HEK293 (cell line): ENCODE measurements at regions not wholly inside any gene's neighbourhood (a gene's known extent, or its start where the extent isn't known, plus 50 kb on each side); places are given as distances from the start of the nearest gene placed in this dataset.

Source experiments
- CTCF ChIA-PET: fragments of 350-600 bp; formaldehyde crosslinking; extraction: SDS; loops from one replicate; lab custom pipeline; 2021; ENCODE audit warnings: antibody characterized with exemption; lab: Yijun Ruan, JAX
- POLR2A ChIA-PET: fragments of 300-600 bp; formaldehyde crosslinking; extraction: SDS; loops from one replicate; lab custom pipeline; 2020; ENCODE audit warnings: antibody characterized with exemption, inconsistent platforms; lab: Yijun Ruan, JAX
- H3K27ac ChIP-seq: fragments of 200-500 bp; sonication (Bioruptor generic); 2 replicates; pipeline ENCODE4 v1.5.1; 2014; ENCODE audit warnings: low read depth, low read length, control low read depth, inconsistent platforms; ENCODE audit errors: extremely low read depth
- H3K36me3 ChIP-seq, 2 experiments: fragments of 200-500 bp in 1 of 2; sonication (Bioruptor generic) in 1 of 2; 1 replicate in 1 of 2; 2 replicates in 1 of 2; pipeline ENCODE4 v1.5.1; 2014 to 2017; ENCODE audit warnings: inconsistent platforms in 2 of 2, low read length in 2 of 2; ENCODE audit not compliant: control insufficient read depth in 2 of 2, insufficient read depth in 1 of 2
- H3K4me1 ChIP-seq: fragments of 200-500 bp; sonication (Bioruptor generic); 2 replicates; pipeline ENCODE4 v1.5.1; 2014; ENCODE audit warnings: mild to moderate bottlenecking, low read length, inconsistent platforms; ENCODE audit not compliant: control insufficient read depth, insufficient read depth
- H3K4me3 ChIP-seq: 2 replicates; pipeline ENCODE4 v1.5.1; 2011; ENCODE audit warnings: low read depth, mild to moderate bottlenecking, control low read depth, low read length, moderate library complexity
- H3K9me3 ChIP-seq: fragments of 200-500 bp; sonication (Bioruptor generic); 2 replicates; pipeline ENCODE4 v1.5.1; 2014; ENCODE audit warnings: low read depth, low read length, inconsistent platforms; ENCODE audit not compliant: control insufficient read depth, insufficient read depth
- FEZF1 ChIP-seq: fragments of 450-650 bp; formaldehyde crosslinking; IDR thresholded peaks from 2 replicates; pipeline ENCODE4 v1.5.1; 2016; ENCODE audit warnings: missing biosample characterization, missing genetic modification characterization
- MYNN ChIP-seq: fragments of 450-650 bp; formaldehyde crosslinking; IDR thresholded peaks from 2 replicates; pipeline ENCODE4 v1.5.1; 2016; ENCODE audit warnings: missing biosample characterization, missing genetic modification characterization, borderline replicate concordance
- SETDB1 ChIP-seq: IDR thresholded peaks from one replicate; pipeline ENCODE4 v1.6.1; 2017; ENCODE audit warnings: mild to moderate bottlenecking, low read length, moderate library complexity, mixed read lengths; ENCODE audit not compliant: insufficient read length
- TCF7L2 ChIP-seq: IDR thresholded peaks from 2 replicates; pipeline ENCODE4 v1.6.1; 2011; ENCODE audit warnings: low read depth, mild to moderate bottlenecking, inconsistent platforms, low read length, moderate library complexity, borderline replicate concordance
- ZFP69B ChIP-seq: fragments of 450-650 bp; formaldehyde crosslinking; IDR thresholded peaks from 2 replicates; pipeline ENCODE4 v1.5.1; 2016; ENCODE audit warnings: missing biosample characterization, missing genetic modification characterization
- ZNF121 ChIP-seq: fragments of 450-650 bp; formaldehyde crosslinking; IDR thresholded peaks from 2 replicates; pipeline ENCODE4 v1.5.1; 2016; ENCODE audit warnings: missing biosample characterization, missing genetic modification characterization
- ZNF211 ChIP-seq: fragments of 450-650 bp; formaldehyde crosslinking; IDR thresholded peaks from 2 replicates; pipeline ENCODE4 v1.5.1; 2016; ENCODE audit warnings: low read depth, missing biosample characterization, missing genetic modification characterization
- ZNF366 ChIP-seq: fragments of 450-650 bp; formaldehyde crosslinking; conservative IDR thresholded peaks from 2 replicates; pipeline ENCODE4 v1.5.1; 2016; ENCODE audit warnings: missing biosample characterization, missing genetic modification characterization
- ZNF404 ChIP-seq: fragments of 450-650 bp; formaldehyde crosslinking; IDR thresholded peaks from 2 replicates; pipeline ENCODE4 v1.5.1; 2017; ENCODE audit warnings: missing biosample characterization, missing genetic modification characterization
- ZNF558 ChIP-seq: fragments of 450-650 bp; formaldehyde crosslinking; IDR thresholded peaks from 2 replicates; pipeline ENCODE4 v1.5.1; 2016; ENCODE audit warnings: missing biosample characterization, missing genetic modification characterization
- ZNF660 ChIP-seq: fragments of 450-650 bp; IDR thresholded peaks from 2 replicates; pipeline ENCODE4 v1.5.1; 2018; ENCODE audit warnings: missing biosample characterization, mild to moderate bottlenecking, missing genetic modification characterization
- ZNF837 ChIP-seq: fragments of 450-650 bp; formaldehyde crosslinking; IDR thresholded peaks from 2 replicates; pipeline ENCODE4 v1.5.1; 2016; ENCODE audit warnings: missing biosample characterization, missing genetic modification characterization
- ZSCAN16 ChIP-seq: fragments of 450-650 bp; formaldehyde crosslinking; IDR thresholded peaks from 2 replicates; pipeline ENCODE4 v1.5.1; 2016; ENCODE audit warnings: missing biosample characterization, missing genetic modification characterization
- TF ChIP-seq, protein P1 (sequence below): fragments of 450-650 bp; formaldehyde crosslinking; optimal IDR thresholded peaks from 2 replicates; pipeline ENCODE3; 2016; ENCODE audit warnings: missing biosample characterization, mild to moderate bottlenecking, missing genetic modification characterization
- TF ChIP-seq, protein P2 (sequence below): fragments of 450-650 bp; formaldehyde crosslinking; IDR thresholded peaks from 2 replicates; pipeline ENCODE4 v1.5.1; 2017; ENCODE audit warnings: missing biosample characterization, missing genetic modification characterization
- TF ChIP-seq, protein P3 (sequence below): fragments of 450-650 bp; formaldehyde crosslinking; IDR thresholded peaks from 2 replicates; pipeline ENCODE4 v1.5.1; 2016; ENCODE audit warnings: missing biosample characterization, missing genetic modification characterization
- TF ChIP-seq, protein P4 (sequence below): sonication (generic); formaldehyde crosslinking; IDR thresholded peaks from 2 replicates; pipeline ENCODE4 v1.8.1; 2022; ENCODE audit warnings: mild to moderate bottlenecking, moderate library complexity, missing genetic modification reagents
- TF ChIP-seq, protein P5 (sequence below): fragments of 450-650 bp; formaldehyde crosslinking; IDR thresholded peaks from 2 replicates; pipeline ENCODE4 v1.5.1; 2016; ENCODE audit warnings: missing biosample characterization, missing genetic modification characterization
- TF ChIP-seq, protein P6 (sequence below): fragments of 450-650 bp; formaldehyde crosslinking; IDR thresholded peaks from 2 replicates; pipeline ENCODE4 v1.5.1; 2016; ENCODE audit warnings: missing biosample characterization, missing genetic modification characterization
- TF ChIP-seq, protein P7 (sequence below): fragments of 450-650 bp; formaldehyde crosslinking; IDR thresholded peaks from 2 replicates; pipeline ENCODE4 v1.5.1; 2017; ENCODE audit warnings: missing biosample characterization, missing genetic modification characterization

DNA sequence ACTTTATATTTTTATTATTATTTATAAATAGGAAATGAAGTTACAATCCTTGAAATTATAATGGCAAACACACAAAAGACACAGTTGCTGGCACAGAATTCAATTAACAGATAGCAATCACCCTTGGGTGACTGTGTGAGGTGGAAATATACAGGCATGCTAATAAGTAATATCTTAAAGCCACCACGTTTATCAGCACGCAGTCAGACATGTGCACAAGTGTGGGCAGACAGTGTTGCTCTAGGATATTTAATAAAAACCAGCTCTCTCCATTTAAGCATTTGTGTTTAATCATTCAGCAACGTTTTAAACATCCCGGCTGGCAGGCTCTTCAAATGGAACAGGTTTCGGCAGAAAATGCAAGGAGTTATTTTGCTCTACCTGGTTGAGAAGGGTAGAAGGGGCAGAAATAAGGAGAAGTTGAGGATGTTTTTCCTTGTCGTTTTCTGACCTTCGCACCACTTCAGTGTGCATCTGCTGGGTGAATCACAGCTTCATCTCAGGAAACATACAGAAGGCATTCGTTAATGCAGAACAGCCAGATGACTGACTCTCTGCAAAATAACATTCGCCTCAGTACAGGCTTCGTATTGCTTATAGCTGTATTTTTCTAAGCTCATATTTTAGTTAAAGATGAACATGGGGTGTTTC lies 585.1 kb downstream of the QKI start:
- ChIA-PET POLR2A (no interaction called here), CTCF (interaction anchor here (0.7 kb wide), 1 partner anchor 928 kb away, joined by 4 read pairs; no protein-coding TSS in a partner anchor)
- TF ChIP-seq ZNF121 (tag by site-specific recombination) = no peak
- Histone ChIP-seq H3K36me3 (no peaks in the 10 kb centered on the region), H3K9me3 (no peaks in the 10 kb centered on the region), H3K4me1 (no peaks in the 10 kb centered on the region), H3K27ac (no peak overlapping the region), H3K4me3 (no peak overlapping the region)

DNA sequence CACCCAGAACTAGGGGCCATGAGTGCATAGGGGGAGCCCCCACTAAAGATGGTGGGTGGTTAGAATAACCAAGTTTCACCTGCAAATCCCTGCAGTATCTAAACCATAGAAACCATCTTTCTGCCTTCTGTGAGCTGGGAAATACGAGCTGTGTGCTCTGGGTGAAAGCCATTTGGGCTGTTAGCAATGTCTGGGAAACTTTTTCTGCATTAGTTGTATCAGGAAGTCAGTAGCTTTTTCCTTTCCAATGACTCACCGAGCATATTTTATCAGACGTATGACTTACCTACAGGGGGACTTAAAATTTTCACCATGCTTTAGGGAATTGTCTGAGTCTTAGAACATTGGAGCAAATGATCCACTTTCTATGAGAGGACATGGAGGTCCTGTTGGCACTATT lies 584.0 kb downstream of the QKI start:
- no peak overlapping the region for H3K4me3 ChIP-seq
- CTCF ChIA-PET = no interaction called here
- no peaks in the 10 kb centered on the region for H3K9me3 ChIP-seq
- POLR2A ChIA-PET = no interaction called here
- no peaks in the 10 kb centered on the region for H3K4me1 ChIP-seq
- TF ChIP-seq, protein P1, sequence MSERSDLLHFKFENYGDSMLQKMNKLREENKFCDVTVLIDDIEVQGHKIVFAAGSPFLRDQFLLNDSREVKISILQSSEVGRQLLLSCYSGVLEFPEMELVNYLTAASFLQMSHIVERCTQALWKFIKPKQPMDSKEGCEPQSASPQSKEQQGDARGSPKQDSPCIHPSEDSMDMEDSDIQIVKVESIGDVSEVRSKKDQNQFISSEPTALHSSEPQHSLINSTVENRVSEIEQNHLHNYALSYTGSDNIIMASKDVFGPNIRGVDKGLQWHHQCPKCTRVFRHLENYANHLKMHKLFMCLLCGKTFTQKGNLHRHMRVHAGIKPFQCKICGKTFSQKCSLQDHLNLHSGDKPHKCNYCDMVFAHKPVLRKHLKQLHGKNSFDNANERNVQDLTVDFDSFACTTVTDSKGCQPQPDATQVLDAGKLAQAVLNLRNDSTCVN = no peak
- no peak for TF ChIP-seq ZSCAN16 (tag by site-specific recombination)
- TF ChIP-seq, protein P2, sequence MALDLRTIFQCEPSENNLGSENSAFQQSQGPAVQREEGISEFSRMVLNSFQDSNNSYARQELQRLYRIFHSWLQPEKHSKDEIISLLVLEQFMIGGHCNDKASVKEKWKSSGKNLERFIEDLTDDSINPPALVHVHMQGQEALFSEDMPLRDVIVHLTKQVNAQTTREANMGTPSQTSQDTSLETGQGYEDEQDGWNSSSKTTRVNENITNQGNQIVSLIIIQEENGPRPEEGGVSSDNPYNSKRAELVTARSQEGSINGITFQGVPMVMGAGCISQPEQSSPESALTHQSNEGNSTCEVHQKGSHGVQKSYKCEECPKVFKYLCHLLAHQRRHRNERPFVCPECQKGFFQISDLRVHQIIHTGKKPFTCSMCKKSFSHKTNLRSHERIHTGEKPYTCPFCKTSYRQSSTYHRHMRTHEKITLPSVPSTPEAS (tag by site-specific recombination) = no peak
- no peaks in the 10 kb centered on the region for H3K36me3 ChIP-seq
- H3K27ac ChIP-seq = no peak overlapping the region

DNA sequence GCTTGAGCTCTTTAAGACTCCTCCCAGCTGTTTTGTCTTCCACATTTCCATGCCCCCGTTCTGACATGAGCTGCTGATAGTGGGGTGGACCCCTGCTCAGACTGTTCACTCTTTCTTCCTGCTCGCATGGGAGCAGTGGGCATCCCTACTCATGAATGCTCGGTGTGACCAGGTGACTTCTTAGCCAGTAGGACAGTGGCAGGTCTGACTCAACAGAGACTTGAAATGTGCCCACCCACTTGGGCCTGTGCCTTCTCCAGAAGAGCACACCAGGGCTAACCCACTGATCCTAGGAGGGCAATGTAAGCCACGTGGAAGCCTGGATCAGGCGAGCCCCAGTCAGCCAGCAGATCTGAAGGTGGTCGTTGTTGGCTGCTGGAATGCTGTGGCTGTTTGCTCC lies 582.0 kb downstream of the QKI start:
- CTCF ChIA-PET = no interaction called here
- no peak overlapping the region for H3K27ac ChIP-seq
- TF ChIP-seq, protein P3, sequence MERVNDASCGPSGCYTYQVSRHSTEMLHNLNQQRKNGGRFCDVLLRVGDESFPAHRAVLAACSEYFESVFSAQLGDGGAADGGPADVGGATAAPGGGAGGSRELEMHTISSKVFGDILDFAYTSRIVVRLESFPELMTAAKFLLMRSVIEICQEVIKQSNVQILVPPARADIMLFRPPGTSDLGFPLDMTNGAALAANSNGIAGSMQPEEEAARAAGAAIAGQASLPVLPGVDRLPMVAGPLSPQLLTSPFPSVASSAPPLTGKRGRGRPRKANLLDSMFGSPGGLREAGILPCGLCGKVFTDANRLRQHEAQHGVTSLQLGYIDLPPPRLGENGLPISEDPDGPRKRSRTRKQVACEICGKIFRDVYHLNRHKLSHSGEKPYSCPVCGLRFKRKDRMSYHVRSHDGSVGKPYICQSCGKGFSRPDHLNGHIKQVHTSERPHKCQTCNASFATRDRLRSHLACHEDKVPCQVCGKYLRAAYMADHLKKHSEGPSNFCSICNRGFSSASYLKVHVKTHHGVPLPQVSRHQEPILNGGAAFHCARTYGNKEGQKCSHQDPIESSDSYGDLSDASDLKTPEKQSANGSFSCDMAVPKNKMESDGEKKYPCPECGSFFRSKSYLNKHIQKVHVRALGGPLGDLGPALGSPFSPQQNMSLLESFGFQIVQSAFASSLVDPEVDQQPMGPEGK (tag by site-specific recombination) = no peak
- TF ChIP-seq ZNF558 (tag by site-specific recombination) (no peak), FEZF1 (tag by site-specific recombination) (no peak), ZNF404 (tag by site-specific recombination) (no peak), ZNF211 (tag by site-specific recombination) (no peak), MYNN (tag by site-specific recombination) (no peak), ZNF660 (no peak), ZNF837 (no peak), ZNF366 (tag by site-specific recombination) (no peak), TCF7L2 (no peak), ZFP69B (tag by site-specific recombination) (no peak), SETDB1 (no peak)
- TF ChIP-seq, protein P4, sequence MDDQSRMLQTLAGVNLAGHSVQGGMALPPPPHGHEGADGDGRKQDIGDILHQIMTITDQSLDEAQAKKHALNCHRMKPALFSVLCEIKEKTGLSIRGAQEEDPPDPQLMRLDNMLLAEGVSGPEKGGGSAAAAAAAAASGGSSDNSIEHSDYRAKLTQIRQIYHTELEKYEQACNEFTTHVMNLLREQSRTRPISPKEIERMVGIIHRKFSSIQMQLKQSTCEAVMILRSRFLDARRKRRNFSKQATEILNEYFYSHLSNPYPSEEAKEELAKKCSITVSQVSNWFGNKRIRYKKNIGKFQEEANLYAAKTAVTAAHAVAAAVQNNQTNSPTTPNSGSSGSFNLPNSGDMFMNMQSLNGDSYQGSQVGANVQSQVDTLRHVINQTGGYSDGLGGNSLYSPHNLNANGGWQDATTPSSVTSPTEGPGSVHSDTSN (CRISPR knock-in tag) = no peak
- TF ChIP-seq, protein P5, sequence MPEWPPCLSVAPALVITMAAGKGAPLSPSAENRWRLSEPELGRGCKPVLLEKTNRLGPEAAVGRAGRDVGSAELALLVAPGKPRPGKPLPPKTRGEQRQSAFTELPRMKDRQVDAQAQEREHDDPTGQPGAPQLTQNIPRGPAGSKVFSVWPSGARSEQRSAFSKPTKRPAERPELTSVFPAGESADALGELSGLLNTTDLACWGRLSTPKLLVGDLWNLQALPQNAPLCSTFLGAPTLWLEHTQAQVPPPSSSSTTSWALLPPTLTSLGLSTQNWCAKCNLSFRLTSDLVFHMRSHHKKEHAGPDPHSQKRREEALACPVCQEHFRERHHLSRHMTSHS (tag by site-specific recombination) = no peak
- TF ChIP-seq, protein P6, sequence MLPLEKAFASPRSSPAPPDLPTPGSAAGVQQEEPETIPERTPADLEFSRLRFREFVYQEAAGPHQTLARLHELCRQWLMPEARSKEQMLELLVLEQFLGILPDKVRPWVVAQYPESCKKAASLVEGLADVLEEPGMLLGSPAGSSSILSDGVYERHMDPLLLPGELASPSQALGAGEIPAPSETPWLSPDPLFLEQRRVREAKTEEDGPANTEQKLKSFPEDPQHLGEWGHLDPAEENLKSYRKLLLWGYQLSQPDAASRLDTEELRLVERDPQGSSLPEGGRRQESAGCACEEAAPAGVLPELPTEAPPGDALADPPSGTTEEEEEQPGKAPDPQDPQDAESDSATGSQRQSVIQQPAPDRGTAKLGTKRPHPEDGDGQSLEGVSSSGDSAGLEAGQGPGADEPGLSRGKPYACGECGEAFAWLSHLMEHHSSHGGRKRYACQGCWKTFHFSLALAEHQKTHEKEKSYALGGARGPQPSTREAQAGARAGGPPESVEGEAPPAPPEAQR (tag by site-specific recombination) = no peak
- TF ChIP-seq, protein P7, sequence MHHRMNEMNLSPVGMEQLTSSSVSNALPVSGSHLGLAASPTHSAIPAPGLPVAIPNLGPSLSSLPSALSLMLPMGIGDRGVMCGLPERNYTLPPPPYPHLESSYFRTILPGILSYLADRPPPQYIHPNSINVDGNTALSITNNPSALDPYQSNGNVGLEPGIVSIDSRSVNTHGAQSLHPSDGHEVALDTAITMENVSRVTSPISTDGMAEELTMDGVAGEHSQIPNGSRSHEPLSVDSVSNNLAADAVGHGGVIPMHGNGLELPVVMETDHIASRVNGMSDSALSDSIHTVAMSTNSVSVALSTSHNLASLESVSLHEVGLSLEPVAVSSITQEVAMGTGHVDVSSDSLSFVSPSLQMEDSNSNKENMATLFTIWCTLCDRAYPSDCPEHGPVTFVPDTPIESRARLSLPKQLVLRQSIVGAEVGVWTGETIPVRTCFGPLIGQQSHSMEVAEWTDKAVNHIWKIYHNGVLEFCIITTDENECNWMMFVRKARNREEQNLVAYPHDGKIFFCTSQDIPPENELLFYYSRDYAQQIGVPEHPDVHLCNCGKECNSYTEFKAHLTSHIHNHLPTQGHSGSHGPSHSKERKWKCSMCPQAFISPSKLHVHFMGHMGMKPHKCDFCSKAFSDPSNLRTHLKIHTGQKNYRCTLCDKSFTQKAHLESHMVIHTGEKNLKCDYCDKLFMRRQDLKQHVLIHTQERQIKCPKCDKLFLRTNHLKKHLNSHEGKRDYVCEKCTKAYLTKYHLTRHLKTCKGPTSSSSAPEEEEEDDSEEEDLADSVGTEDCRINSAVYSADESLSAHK (tag by site-specific recombination) = no peak

More for the DNA sequence above, 582.0 kb downstream of the QKI start:
- Histone ChIP-seq H3K4me3 (no peak overlapping the region), H3K36me3 (no peaks in the 10 kb centered on the region), H3K4me1 (no peaks in the 10 kb centered on the region), H3K9me3 (no peaks in the 10 kb centered on the region)
- POLR2A ChIA-PET = no interaction called here
